ENCODE measurements at regions not wholly inside any gene's neighbourhood (a gene's known extent, or its start where the extent isn't known, plus 50 kb on each side); places are given as distances from the start of the nearest gene placed in this dataset.

DNA sequence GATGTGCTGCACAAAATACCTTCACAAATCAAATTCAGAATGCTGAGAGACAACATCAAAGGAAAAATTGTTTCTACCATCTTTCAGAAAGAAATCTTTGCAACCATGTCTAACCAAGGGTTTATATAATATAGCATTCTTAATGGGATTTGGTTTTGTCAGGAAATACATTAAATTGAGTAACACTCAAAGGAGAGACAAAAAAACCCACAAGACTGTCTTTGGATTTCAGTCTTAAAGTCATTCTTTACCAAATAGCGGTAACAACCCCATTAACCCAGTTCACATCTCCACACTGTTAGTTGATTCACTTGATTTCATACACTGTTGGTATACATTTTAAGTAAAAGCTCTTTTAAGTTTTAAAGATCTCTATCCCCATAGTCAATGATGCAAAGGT is 145.7 kb upstream of the EDNRA start:
- no peak overlapping the region for H2BK20ac ChIP-seq (ENCODE audit: low read depth, low read length, poor library complexity, severe bottlenecking)
- H4K91ac ChIP-seq (ENCODE audit: insufficient read length, low read depth, low read length) = no peak overlapping the region
- no peaks in the 10 kb centered on the region for H3K4me1 ChIP-seq (ENCODE audit: insufficient read depth, low read length)
- no peak overlapping the region for H3K4ac ChIP-seq (ENCODE audit: low read depth, low read length)
- H3K27ac ChIP-seq (ENCODE audit: insufficient read length, low read depth, low read length) = no peak overlapping the region
- no peaks in the 10 kb centered on the region for H3K9me3 ChIP-seq (ENCODE audit: control insufficient read depth, low read depth, low read length)
- H3K36me3 Mint-ChIP-seq (ENCODE audit: insufficient read depth in 1 of 3, low read depth in 3 of 3) = no peaks in the 10 kb centered on the region
- H3K56ac ChIP-seq (ENCODE audit: insufficient read length, low read depth, low read length) = no peak overlapping the region
- H3K4me2 ChIP-seq (ENCODE audit: insufficient read depth, insufficient read length, low read length) = no peak overlapping the region
- no peak overlapping the region for H2BK5ac ChIP-seq (ENCODE audit: insufficient read length, low read length)
- DNase-seq = no peak
- H2BK12ac ChIP-seq (ENCODE audit: insufficient read length, low read depth, low read length) = no peak overlapping the region
- H3K4me1 Mint-ChIP-seq = peaks cover 0 to under 1% of the 10 kb centered on the region in 2 experiments; a peak in 2 of 4 replicates
- H3K23me2 ChIP-seq (ENCODE audit: insufficient read length, low read depth, low read length, poor library complexity, severe bottlenecking) = no peaks in the 10 kb centered on the region
- no peaks in the 10 kb centered on the region for H3K79me2 ChIP-seq (ENCODE audit: insufficient read depth, low read length)
- H4K8ac ChIP-seq (replicated peaks; ENCODE audit: insufficient read length, low read depth, low read length) = no peak overlapping the region
- H3K9ac ChIP-seq (ENCODE audit: extremely low read depth, insufficient read length, low read length) = no peak overlapping the region
- H3K27ac Mint-ChIP-seq = no peak overlapping the region
- no peaks in the 10 kb centered on the region for H3K27me3 Mint-ChIP-seq (ENCODE audit: low read depth)
- no peak overlapping the region for H3K4me3 Mint-ChIP-seq
- no peaks in the 10 kb centered on the region for H3K27me3 ChIP-seq (ENCODE audit: insufficient read depth, low read length)
- no peak overlapping the region for H2AFZ ChIP-seq (ENCODE audit: low read length)
- H4K5ac ChIP-seq (ENCODE audit: insufficient read length, low read depth, low read length) = no peak overlapping the region
- H4K20me1 ChIP-seq (ENCODE audit: control insufficient read depth, insufficient read depth, insufficient read length) = no peaks in the 10 kb centered on the region
- H3T11ph ChIP-seq (ENCODE audit: low read length) = no peak overlapping the region
- H2BK120ac ChIP-seq (ENCODE audit: low read depth, low read length, poor library complexity, severe bottlenecking) = no peak overlapping the region
- no CpG with 5 or more reads among the region's 1 CpG for WGBS (ENCODE audit: extremely low coverage, insufficient read length, low lambda C conversion rate)
- H2BK15ac ChIP-seq (ENCODE audit: low read depth, low read length) = no peak overlapping the region
- no peak overlapping the region for H3K23ac ChIP-seq (ENCODE audit: insufficient read length, low read depth, low read length)
- no peak overlapping the region for H2AK5ac ChIP-seq (ENCODE audit: insufficient read length, low read length)
- H3K18ac ChIP-seq (ENCODE audit: insufficient read length, low read depth, low read length) = no peak overlapping the region
- H3K9me3 Mint-ChIP-seq = no peaks in the 10 kb centered on the region
- TF ChIP-seq, protein P1, sequence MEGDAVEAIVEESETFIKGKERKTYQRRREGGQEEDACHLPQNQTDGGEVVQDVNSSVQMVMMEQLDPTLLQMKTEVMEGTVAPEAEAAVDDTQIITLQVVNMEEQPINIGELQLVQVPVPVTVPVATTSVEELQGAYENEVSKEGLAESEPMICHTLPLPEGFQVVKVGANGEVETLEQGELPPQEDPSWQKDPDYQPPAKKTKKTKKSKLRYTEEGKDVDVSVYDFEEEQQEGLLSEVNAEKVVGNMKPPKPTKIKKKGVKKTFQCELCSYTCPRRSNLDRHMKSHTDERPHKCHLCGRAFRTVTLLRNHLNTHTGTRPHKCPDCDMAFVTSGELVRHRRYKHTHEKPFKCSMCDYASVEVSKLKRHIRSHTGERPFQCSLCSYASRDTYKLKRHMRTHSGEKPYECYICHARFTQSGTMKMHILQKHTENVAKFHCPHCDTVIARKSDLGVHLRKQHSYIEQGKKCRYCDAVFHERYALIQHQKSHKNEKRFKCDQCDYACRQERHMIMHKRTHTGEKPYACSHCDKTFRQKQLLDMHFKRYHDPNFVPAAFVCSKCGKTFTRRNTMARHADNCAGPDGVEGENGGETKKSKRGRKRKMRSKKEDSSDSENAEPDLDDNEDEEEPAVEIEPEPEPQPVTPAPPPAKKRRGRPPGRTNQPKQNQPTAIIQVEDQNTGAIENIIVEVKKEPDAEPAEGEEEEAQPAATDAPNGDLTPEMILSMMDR (conservative IDR thresholded peaks at IDR 0.05) = no peak
- H3K14ac ChIP-seq (ENCODE audit: insufficient read depth, low read length) = no peak overlapping the region
- H3K79me1 ChIP-seq (ENCODE audit: insufficient read depth, low read depth, low read length, poor library complexity, severe bottlenecking) = no peaks in the 10 kb centered on the region

Measured in H9 (cell line).